ENCODE measurements at regions not wholly inside any gene's neighbourhood (a gene's known extent, or its start where the extent isn't known, plus 50 kb on each side); places are given as distances from the start of the nearest gene placed in this dataset.
A peak's percentile ranks its signal among the peaks of the same experiment; 100 is the strongest.

- Histone ChIP-seq H3K36me3 (replicated peaks) (no peaks in the 10 kb centered on the region), H3K4me3 (ENCODE audit: low read depth, low read length) (no peak overlapping the region), H3K27ac (no peak overlapping the region), H3K27me3 (replicated peaks) (no peaks in the 10 kb centered on the region)
- in situ Hi-C loops (cut with HindIII; ENCODE audit: low pct_ligation_motif_present, low sequenced_read_pairs) = no loop called here
- no peak for DNase-seq
- no peak for TF ChIP-seq CTCF (IDR thresholded peaks at IDR 0.05; ENCODE audit: low read depth, low read length, missing control alignments)
These were observed 50.0 kb upstream of the LCTL start for GRCh38 chr15:66615846-66616245.

- in situ Hi-C loops (cut with HindIII; ENCODE audit: low pct_ligation_motif_present, low sequenced_read_pairs) = no loop called here
- DNase-seq = peak; percentile 65
- peak overlapping the region; percentile 84 for H3K27ac ChIP-seq
- H3K4me3 ChIP-seq (ENCODE audit: low read depth, low read length) = no peak overlapping the region
- TF ChIP-seq CTCF (IDR thresholded peaks at IDR 0.05; ENCODE audit: low read depth, low read length, missing control alignments) = no peak
- no peaks in the 10 kb centered on the region for H3K36me3 ChIP-seq (replicated peaks)
- H3K27me3 ChIP-seq (replicated peaks) = no peaks in the 10 kb centered on the region
These were observed 51.6 kb upstream of the LCTL start for GRCh38 chr15:66617137-66618090.

- Histone ChIP-seq H3K27ac (no peak overlapping the region), H3K36me3 (replicated peaks) (no peaks in the 10 kb centered on the region), H3K27me3 (replicated peaks) (no peaks in the 10 kb centered on the region), H3K4me3 (ENCODE audit: low read depth, low read length) (no peak overlapping the region)
- in situ Hi-C loops (cut with HindIII; ENCODE audit: low pct_ligation_motif_present, low sequenced_read_pairs) = no loop called here
- TF ChIP-seq CTCF (IDR thresholded peaks at IDR 0.05; ENCODE audit: low read depth, low read length, missing control alignments) = peak; percentile 96
- DNase-seq = peak; percentile 69
These were observed 53.5 kb upstream of the LCTL start for GRCh38 chr15:66619152-66619903.

GRCh38 chr15:66620341-66620740 is 54.5 kb upstream of the LCTL start:
- no peak for TF ChIP-seq CTCF (IDR thresholded peaks at IDR 0.05; ENCODE audit: low read depth, low read length, missing control alignments)
- Histone ChIP-seq H3K4me3 (ENCODE audit: low read depth, low read length) (no peak overlapping the region), H3K27ac (no peak overlapping the region), H3K27me3 (replicated peaks) (no peaks in the 10 kb centered on the region), H3K36me3 (replicated peaks) (no peaks in the 10 kb centered on the region)
- DNase-seq = no peak
- in situ Hi-C loops (cut with HindIII; ENCODE audit: low pct_ligation_motif_present, low sequenced_read_pairs) = no loop called here

GRCh38 chr15:66620744-66621344 is 55.0 kb upstream of the LCTL start:
- in situ Hi-C loops (cut with HindIII; ENCODE audit: low pct_ligation_motif_present, low sequenced_read_pairs) = no loop called here
- TF ChIP-seq CTCF (IDR thresholded peaks at IDR 0.05; ENCODE audit: low read depth, low read length, missing control alignments) = no peak
- H3K4me3 ChIP-seq (ENCODE audit: low read depth, low read length) = no peak overlapping the region
- no peaks in the 10 kb centered on the region for H3K36me3 ChIP-seq (replicated peaks)
- no peaks in the 10 kb centered on the region for H3K27me3 ChIP-seq (replicated peaks)
- DNase-seq = no peak
- no peak overlapping the region for H3K27ac ChIP-seq

Measured in brain microvascular endothelial cell (primary cell).